ENCODE measurements at regions not wholly inside any gene's neighbourhood (a gene's known extent, or its start where the extent isn't known, plus 50 kb on each side); places are given as distances from the start of the nearest gene placed in this dataset.

DNA sequence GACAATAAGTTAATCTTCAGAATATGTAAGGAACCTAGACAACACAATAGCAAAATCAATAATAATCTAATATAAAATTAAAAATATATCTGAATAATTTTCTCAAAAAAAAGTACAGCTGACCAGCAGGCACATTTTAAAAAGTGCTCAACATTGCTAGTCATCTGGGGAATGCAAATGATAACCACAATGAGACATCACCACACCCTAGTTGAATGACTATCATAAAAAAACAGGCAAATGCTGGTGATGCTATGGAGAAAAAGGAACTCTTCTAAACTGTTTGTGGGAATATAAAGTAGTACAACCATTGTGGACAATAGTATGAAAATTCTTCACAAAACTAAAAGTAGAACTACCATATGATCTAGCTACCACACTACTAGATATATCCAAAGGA lies 956.9 kb upstream of the NDST4 start:
- TF ChIP-seq NFIC (IDR thresholded peaks at IDR 0.05) (no peak), TEAD4 (IDR thresholded peaks at IDR 0.05) (no peak), EP300 (IDR thresholded peaks at IDR 0.05; ENCODE audit: borderline replicate concordance) (no peak), TAF1 (IDR thresholded peaks at IDR 0.05; ENCODE audit: low read depth) (no peak), FOXM1 (IDR thresholded peaks at IDR 0.05; ENCODE audit: borderline replicate concordance, low read depth) (no peak), TCF12 (IDR thresholded peaks at IDR 0.05; ENCODE audit: low read depth) (no peak), RAD21 (IDR thresholded peaks at IDR 0.05; ENCODE audit: low read depth) (no peak), CEBPB (IDR thresholded peaks at IDR 0.05) (no peak), YY1 (IDR thresholded peaks at IDR 0.05; ENCODE audit: low read depth) (no peak), CREB1 (IDR thresholded peaks at IDR 0.05; ENCODE audit: low read depth) (no peak)
- TF ChIP-seq, protein P1, sequence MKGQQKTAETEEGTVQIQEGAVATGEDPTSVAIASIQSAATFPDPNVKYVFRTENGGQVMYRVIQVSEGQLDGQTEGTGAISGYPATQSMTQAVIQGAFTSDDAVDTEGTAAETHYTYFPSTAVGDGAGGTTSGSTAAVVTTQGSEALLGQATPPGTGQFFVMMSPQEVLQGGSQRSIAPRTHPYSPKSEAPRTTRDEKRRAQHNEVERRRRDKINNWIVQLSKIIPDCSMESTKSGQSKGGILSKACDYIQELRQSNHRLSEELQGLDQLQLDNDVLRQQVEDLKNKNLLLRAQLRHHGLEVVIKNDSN (IDR thresholded peaks at IDR 0.05), result no peak
- TF ChIP-seq, protein P2, sequence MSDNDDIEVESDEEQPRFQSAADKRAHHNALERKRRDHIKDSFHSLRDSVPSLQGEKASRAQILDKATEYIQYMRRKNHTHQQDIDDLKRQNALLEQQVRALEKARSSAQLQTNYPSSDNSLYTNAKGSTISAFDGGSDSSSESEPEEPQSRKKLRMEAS (IDR thresholded peaks at IDR 0.05), result no peak
- TF ChIP-seq, protein P3, sequence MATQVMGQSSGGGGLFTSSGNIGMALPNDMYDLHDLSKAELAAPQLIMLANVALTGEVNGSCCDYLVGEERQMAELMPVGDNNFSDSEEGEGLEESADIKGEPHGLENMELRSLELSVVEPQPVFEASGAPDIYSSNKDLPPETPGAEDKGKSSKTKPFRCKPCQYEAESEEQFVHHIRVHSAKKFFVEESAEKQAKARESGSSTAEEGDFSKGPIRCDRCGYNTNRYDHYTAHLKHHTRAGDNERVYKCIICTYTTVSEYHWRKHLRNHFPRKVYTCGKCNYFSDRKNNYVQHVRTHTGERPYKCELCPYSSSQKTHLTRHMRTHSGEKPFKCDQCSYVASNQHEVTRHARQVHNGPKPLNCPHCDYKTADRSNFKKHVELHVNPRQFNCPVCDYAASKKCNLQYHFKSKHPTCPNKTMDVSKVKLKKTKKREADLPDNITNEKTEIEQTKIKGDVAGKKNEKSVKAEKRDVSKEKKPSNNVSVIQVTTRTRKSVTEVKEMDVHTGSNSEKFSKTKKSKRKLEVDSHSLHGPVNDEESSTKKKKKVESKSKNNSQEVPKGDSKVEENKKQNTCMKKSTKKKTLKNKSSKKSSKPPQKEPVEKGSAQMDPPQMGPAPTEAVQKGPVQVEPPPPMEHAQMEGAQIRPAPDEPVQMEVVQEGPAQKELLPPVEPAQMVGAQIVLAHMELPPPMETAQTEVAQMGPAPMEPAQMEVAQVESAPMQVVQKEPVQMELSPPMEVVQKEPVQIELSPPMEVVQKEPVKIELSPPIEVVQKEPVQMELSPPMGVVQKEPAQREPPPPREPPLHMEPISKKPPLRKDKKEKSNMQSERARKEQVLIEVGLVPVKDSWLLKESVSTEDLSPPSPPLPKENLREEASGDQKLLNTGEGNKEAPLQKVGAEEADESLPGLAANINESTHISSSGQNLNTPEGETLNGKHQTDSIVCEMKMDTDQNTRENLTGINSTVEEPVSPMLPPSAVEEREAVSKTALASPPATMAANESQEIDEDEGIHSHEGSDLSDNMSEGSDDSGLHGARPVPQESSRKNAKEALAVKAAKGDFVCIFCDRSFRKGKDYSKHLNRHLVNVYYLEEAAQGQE (IDR thresholded peaks at IDR 0.05; ENCODE audit: low read depth), result no peak
